T47D (cell line): ENCODE measurements at regions not wholly inside any gene's neighbourhood (a gene's known extent, or its start where the extent isn't known, plus 50 kb on each side); places are given as distances from the start of the nearest gene placed in this dataset.

Experiments used
- DNase-seq, 2 experiments: peaks; one replicate each; pipeline versions ENCODE4 v3.0.0 to v3.0.0-alpha.2; 2011 to 2012; ENCODE audit warnings: low read depth in 1 of 2, low spot score in 1 of 2
- JUND ChIP-seq: IDR thresholded peaks from 2 replicates; pipeline ENCODE4 v1.6.1; 2012; ENCODE audit warnings: low read depth
- in situ Hi-C: cut with HindIII; loops from 2 replicates; pipeline ENCODE4 v1.10.0; 2016; ENCODE audit warnings: low sequenced_read_pairs, low pct_unique_long_range_greater_than_20kb

GRCh38 chr9:107636571-107637381 lies 147.2 kb upstream of the KLF4 start:
- in situ Hi-C loops, result no loop called here
- TF ChIP-seq JUND, result no peak
- DNase-seq, result no peak

- no peak for TF ChIP-seq JUND
- in situ Hi-C loops, result no loop called here
- DNase-seq, result no peak
Observed at GRCh38 chr9:107635803-107636174, 146.2 kb upstream of the KLF4 start.

GRCh38 chr9:107635101-107635802 lies 145.7 kb upstream of the KLF4 start:
- DNase-seq, result no peak
- no peak for TF ChIP-seq JUND
- in situ Hi-C loops, result no loop called here

- no peak for TF ChIP-seq JUND
- in situ Hi-C loops, result no loop called here
Observed at GRCh38 chr9:107633406-107633805, 143.8 kb upstream of the KLF4 start.

GRCh38 chr9:107632661-107633060 lies 143.1 kb upstream of the KLF4 start:
- in situ Hi-C loops, result no loop called here
- TF ChIP-seq JUND, result no peak
- no peak for DNase-seq

More at GRCh38 chr9:107633406-107633805, 143.8 kb upstream of the KLF4 start:
- DNase-seq, result no peak

- DNase-seq, result no peak
- in situ Hi-C loops, result no loop called here
- TF ChIP-seq JUND, result no peak
Observed at GRCh38 chr9:107632216-107632615, 142.6 kb upstream of the KLF4 start.

GRCh38 chr9:107631788-107632187 lies 142.2 kb upstream of the KLF4 start:
- in situ Hi-C loops, result no loop called here
- no peak for DNase-seq
- TF ChIP-seq JUND, result no peak

GRCh38 chr9:107630156-107630555 lies 140.6 kb upstream of the KLF4 start:
- TF ChIP-seq JUND, result no peak
- in situ Hi-C loops, result no loop called here
- no peak for DNase-seq

GRCh38 chr9:107628444-107628843 lies 138.9 kb upstream of the KLF4 start:
- in situ Hi-C loops, result no loop called here
- DNase-seq, result peak in 1 of 2 experiments; percentile 62
- TF ChIP-seq JUND, result no peak

- no peak for TF ChIP-seq JUND
- DNase-seq, result no peak
- in situ Hi-C loops, result no loop called here
Observed at GRCh38 chr9:107627781-107628180, 138.2 kb upstream of the KLF4 start.

- no peak for DNase-seq
- in situ Hi-C loops, result no loop called here
- no peak for TF ChIP-seq JUND
Observed at GRCh38 chr9:107626118-107626517, 136.5 kb upstream of the KLF4 start.

- TF ChIP-seq JUND, result no peak
- in situ Hi-C loops, result no loop called here
- no peak for DNase-seq
Observed at GRCh38 chr9:107625383-107625984, 135.9 kb upstream of the KLF4 start.

- in situ Hi-C loops, result no loop called here
- TF ChIP-seq JUND, result no peak
- peak in 1 of 2 experiments; percentile 23 for DNase-seq
Observed at GRCh38 chr9:107624234-107624948, 134.8 kb upstream of the KLF4 start.
